ENCODE measurements at regions not wholly inside any gene's neighbourhood (a gene's known extent, or its start where the extent isn't known, plus 50 kb on each side); places are given as distances from the start of the nearest gene placed in this dataset.
A peak's percentile ranks its signal among the peaks of the same experiment; 100 is the strongest.

DNA sequence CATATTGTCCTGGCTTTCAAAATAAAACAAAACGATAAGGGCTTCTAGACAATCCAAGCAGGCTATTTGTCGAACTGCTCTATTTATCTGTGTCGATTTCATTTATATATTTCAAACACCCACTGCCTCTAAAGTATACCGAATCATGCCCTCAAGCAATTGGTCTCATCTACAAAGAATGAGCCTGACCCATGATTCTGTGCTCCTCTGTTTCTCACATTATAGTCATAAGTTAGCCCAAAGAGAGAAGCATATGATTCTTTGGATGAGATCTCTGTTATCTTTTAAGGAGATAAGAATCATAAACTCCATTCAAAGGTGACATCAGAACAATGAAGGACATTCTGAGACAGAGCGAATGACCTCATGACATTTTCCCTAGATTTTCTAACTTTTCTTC, 191.1 kb downstream of the MAP2K6 start:
- no peak for DNase-seq (ENCODE audit: extremely low read depth in 1 of 11, low read depth in 9 of 11, low spot score in 4 of 11)

DNA sequence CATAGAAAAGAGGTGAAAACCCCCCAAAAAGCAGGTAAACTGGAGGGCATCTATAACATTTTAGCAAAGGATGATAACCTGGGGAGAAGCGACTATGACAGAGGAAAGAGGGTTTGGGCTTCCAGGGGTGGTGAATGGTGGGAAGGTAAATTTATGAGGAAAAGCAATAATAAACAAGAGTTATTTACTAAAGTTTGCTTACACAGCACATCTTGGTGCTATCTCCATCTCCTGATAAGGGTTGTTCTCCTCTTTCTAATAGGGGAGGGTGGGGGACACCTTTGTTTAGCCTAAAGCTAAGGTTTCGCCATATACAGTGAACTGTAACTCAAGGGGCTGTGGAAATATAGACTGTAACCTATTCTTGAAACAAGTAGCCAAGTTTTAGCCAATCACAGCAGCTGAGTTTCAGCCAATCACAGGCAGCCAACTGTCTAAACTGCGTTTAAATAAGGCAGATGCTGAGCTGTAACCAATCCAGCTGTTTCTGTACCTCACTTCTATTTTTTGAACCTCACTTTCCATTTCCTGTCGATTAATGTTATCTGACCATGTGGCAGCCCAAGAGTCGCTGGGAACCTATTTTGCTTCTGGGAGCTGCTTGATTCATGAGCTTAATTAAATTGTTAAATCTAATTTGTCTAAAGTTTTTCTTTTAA, 191.8 kb downstream of the MAP2K6 start:
- DNase-seq (ENCODE audit: extremely low read depth in 1 of 11, low read depth in 9 of 11, low spot score in 4 of 11): no peak

DNA sequence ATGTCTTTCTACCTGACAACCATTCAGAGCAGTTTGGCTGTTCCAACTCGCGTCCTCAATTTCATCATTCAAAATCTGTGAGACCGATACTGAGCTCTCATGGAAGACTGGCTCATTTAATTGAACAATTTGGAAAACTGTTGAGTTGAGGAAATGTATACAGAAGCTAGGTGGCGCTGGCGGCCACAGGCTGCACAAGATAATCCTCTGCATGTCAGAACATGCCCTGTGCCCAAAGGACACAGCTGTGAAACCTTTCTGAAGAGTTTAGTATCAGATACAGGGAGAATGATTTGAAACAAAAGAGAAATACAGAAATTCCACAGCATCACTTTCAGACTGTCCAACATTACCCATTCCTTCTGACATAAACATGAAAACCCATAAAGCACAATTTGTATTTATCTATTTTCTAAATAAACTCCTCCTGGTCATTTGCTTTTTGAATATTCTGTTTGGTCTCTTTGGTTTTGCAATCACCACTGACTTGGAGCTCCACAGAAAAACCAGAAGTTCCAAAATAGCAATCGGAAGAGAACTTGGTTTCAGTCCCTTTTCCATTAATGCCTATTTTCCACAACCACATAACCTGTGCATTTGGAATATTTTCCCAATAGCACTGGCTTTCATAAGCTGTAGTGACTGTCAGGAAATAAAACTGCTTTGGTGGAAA, 192.8 kb downstream of the MAP2K6 start:
- DNase-seq (ENCODE audit: extremely low read depth in 1 of 11, low read depth in 9 of 11, low spot score in 4 of 11): peak in 10 of 11 donors; percentile 20 to 56 (median 36)

DNA sequence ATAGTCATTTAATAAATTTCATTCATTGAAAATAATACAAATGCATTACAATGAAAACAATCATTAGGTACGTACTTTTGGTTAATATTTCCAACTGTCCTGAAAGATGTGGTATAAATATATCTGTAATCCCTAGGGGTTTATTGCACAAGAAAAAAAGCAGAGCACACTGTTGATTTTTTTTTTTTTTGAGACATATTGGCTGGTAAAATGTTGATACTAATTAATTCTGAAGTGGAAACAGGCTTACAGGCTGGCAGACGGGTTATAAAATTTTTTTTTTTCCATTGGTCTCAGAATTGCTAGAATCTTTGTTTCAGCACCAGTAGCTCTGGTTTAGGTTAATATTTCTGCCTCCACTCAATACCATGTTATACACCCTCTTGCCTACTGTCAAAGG, 193.6 kb downstream of the MAP2K6 start:
- no peak for DNase-seq (ENCODE audit: extremely low read depth in 1 of 11, low read depth in 9 of 11, low spot score in 4 of 11)

DNA sequence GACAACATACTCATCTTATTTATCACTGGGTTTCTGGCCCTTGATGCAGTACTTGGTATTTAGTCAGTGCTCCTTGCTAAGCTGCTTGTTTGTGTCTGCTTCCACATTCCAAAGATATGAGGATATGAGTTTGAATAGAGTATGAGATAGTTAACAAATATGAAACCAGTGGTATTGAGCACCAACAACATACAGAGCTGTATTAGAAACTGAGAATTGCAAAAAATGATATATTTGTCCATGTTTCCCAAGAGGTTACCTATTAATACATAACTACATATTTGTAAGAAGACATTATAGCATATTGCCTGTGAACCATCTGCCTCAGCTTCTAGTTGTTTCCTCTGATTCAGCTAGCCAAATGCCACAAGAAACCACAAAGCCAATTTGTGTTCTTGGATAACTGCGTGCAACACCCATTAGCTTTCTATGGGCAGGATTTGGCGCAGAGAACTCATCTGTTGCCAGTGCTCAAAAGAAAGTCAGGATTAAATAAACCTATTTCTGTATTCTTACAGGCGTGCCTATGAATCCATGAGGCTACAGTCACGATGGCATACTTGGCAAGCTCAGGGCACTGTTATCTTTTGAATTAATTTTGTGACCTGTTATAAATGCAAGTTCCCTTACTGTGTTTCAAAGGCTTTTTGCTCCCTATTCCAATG, 194.4 kb downstream of the MAP2K6 start:
- no peak for DNase-seq (ENCODE audit: extremely low read depth in 1 of 11, low read depth in 9 of 11, low spot score in 4 of 11)

DNA sequence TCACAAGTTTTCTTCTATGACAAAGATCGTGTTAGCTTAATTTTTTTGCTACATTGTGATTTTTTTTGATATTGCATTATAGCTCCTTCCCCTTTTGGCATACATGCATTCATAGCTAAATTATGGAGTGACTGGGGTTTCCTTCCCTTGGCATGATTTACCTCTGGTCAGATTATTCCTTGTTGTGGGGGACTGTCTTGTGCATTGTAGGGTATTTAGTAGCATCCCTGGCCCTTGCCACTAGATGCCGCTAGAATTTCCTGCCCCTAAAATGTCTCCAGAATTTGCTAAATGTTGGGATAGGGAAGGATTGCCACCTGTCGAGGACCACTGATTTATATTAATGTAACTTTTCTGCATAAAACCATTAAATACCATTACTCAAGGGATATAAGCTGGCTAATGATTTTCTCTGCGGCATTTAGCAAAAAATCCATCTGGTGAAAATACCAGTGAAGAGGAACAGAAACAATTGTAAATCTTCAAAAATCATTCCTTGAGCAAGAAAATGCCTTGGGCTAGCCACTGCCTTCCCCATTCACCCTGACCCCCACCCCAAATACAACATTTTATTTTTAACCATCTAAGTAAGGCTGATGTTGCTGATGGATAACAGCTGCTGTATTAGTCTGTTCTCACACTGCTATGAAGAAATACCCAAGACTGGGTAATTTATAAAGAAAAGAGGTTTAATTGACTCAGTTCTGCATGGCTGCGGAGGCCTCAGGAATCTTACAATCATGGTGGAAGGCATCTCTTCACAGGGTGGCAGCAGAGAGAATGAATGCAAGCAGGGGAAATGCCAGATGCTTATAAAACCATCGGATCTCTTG, 195.2 kb downstream of the MAP2K6 start:
- DNase-seq (ENCODE audit: extremely low read depth in 1 of 11, low read depth in 9 of 11, low spot score in 4 of 11): no peak

DNA sequence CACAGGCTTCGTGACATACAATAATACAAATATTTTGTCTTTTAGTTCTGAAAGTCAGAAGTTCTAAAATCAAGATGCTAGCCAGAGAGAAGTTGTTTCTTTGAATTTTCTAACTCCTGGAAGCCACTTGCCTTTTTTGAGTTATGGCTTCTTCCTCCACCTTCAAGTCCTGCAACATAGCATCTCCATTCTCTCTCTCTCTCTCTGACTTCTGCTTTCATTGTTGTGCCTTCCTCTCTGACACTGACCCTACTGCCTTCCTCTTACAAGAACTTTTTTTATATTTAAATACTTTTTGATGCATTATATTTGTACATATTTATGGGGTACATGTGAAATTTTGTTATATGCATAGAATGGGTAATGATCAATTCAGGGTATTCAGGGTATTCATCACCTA, 205.9 kb downstream of the MAP2K6 start:
- no peak for DNase-seq (ENCODE audit: extremely low read depth in 1 of 11, low read depth in 9 of 11, low spot score in 4 of 11)

DNA sequence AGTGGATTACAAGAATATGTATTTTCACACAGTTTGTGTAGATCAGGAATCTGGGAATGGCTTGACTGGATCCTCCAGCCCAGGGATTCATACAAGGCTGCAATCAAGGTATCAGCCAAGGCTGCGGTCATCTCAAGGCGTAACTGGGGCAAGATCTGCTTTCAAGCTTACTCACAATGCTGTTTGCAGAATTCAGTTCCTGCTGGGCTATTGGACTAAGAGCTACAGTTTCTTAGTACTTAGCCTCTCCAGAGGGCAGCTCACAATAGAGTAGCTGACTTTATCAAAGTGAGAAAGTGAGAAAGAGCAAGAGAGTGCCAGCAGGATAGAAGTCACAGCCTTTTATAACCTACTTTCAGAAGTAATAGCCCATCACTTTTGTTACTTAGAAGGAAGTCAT, 211.0 kb downstream of the MAP2K6 start:
- no peak for DNase-seq (ENCODE audit: extremely low read depth in 1 of 11, low read depth in 9 of 11, low spot score in 4 of 11)

DNA sequence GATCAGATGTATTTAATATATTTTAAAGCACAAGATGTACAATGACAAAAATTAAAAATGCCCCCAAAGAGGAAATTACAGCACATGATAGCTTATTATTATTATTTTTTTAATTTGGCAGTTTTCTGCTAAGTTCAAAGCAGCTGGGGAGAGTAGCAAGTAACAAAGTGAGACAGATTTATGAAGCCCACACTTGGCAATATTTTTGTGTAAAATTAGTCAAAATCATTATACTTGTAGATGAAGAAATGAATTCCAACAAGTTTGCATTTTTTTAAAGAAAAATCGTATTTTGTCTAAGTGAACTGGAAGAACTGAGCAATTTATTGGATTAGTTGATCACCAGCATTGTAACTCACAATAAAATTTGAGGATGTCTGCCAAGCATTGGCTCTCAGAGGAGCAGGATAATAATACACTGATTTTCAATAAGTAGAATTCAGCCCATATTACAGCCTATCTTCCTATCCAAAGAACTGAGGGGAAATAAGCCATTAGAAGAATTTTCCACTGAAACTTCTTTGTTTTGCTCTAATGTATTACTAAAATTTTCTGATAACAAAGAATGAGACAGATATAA, 215.6 kb downstream of the MAP2K6 start:
- no peak for DNase-seq (ENCODE audit: extremely low read depth in 1 of 11, low read depth in 9 of 11, low spot score in 4 of 11)

DNA sequence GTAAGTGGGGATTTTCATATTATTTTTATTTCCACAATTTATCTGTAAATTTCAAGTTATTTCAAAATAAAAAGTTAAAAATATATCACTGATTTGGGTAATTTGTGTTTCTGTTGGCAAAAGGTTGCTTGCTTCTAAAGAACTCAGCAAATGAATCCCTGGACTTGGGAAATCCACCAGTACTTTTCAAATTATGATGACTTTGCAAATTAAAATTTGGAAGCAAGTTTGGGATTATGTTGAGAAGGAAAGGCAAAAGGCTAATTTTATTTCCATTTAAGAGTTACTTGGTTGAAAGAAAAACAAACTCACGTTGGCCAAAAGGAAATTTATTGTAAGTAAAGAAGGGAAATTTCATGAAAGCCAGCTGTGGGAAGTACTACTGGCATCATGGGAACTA, 220.3 kb downstream of the MAP2K6 start:
- no peak for DNase-seq (ENCODE audit: extremely low read depth in 1 of 11, low read depth in 9 of 11, low spot score in 4 of 11)

DNA sequence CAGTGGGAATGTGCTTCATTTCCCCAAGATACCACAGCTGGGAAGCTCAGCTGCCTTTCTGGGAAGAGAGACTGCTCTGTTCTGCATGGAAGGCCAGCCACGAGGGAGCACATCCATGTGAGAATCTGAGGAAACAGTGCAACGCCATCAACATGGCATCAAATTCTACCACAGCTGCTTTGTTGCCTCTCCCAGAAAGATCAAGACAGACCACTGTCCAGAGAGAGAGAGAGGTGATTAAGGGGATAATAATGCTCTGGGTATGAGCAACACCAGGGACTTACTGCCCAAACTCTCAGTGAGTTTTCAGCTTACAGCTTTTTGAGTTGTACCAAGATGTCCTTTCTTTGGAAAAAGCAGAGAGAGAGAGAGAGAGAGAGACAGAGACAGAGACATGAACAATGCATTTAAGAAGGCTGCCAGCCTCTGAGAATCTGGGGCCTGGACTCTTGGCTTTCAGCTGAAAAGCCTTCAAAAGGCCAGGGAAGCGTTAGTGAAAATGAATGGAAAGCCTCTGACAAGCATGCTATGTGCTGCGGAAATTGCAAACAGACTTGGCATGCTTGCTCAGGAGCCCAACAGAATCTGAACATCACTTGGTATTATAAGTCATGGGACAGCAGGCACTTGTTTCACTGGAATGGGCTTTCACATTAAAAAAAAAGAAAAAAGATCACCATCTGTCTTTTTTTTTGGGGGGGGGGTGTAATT, 223.1 kb downstream of the MAP2K6 start:
- DNase-seq (ENCODE audit: extremely low read depth in 1 of 11, low read depth in 9 of 11, low spot score in 4 of 11): no peak

DNA sequence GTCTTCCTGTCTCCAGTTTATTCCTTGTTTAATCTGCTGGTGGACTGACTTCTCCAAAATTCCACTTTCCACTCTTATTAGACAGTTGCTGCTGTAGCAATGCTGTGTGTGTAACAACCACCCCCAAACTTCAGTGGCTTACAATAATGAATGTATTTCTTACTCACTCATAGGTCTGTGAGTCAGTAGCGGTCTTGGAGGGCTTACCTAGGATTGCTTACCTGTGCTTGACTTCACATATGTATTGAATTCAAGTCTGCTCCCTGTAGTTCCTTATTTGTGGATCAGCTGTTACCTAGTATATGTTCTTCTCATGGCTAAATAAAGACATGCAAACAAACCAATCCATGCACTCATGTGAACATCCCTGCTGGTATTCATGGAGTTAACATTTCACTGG, 224.6 kb downstream of the MAP2K6 start:
- DNase-seq (ENCODE audit: extremely low read depth in 1 of 11, low read depth in 9 of 11, low spot score in 4 of 11): no peak

DNA sequence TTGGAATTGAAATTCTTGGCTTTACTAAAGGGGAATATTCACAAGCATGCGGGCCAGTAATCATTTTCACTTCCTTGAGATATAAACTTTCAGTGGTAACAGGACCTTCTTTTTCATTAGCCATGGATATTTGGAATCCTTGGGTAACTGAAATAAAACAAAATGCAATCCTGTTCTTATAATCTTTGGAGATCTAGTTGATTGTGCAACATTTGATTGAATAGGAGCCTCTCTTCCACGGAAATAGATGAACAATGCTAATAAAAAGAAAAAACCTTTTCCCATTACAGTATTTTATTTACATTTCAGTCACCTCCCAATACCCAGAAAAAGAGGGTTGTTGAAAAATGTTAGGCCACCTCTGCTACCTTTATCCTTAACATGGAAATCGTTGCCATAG, 225.6 kb downstream of the MAP2K6 start:
- no peak for DNase-seq (ENCODE audit: extremely low read depth in 1 of 11, low read depth in 9 of 11, low spot score in 4 of 11)

DNA sequence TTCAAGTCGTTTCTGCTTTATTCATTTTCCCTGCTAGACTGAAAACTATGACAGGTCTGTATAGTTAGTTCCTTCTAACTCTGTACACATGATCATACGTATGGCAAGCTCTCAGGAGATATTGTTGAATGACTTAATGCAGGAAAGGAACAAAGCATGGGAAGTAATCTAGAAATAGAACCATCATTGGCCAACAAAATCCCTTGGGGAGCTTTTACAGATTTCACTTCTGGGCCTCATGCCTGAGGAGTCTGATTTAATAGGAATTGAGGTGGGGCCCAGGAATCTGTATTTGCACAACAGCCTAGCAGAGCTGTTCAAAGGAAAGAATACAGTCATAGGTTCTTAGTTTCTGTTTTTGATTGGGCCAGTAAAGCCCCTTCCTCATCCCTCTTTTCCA, 229.2 kb downstream of the MAP2K6 start:
- no peak for DNase-seq (ENCODE audit: extremely low read depth in 1 of 11, low read depth in 9 of 11, low spot score in 4 of 11)

DNA sequence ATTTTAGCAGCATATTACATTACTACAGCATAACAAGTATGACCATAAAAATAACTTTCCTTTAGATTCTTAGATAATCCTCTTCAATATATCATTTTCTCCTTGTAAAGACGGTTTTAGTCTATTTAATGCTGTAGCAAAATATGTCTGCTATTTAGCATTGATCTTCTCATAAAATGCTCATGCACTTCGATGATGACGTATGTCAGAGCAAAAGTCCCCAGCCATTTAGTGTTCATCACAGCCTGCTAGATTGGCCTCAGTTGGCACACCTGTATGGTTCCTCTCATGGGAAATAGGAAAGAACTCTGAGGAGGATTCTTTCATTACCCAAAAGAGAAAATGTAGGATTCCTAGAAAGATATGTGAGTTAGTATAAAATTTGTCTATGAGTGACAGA, 232.2 kb downstream of the MAP2K6 start:
- no peak for DNase-seq (ENCODE audit: extremely low read depth in 1 of 11, low read depth in 9 of 11, low spot score in 4 of 11)

DNA sequence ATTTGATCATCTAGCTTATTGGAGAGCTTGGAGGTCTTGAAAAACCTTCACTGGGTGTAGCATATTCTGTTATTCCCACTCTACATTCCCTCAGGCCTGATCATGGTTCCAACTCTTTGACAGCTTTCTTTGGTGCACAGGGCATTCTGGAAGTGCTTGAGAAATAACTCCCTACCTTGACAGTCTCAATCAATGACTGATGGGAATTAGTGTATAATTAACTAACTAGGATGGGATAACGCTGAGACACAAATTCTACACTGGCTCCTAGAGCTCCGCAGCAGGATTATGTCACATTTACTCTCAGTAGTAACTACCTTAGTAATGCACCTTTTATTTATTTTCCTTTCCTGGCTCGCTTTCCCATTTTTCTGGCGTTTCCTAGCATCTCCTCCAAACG, 236.4 kb downstream of the MAP2K6 start:
- DNase-seq (ENCODE audit: extremely low read depth in 1 of 11, low read depth in 9 of 11, low spot score in 4 of 11): peak in 1 of 11 donors; percentile 14

DNA sequence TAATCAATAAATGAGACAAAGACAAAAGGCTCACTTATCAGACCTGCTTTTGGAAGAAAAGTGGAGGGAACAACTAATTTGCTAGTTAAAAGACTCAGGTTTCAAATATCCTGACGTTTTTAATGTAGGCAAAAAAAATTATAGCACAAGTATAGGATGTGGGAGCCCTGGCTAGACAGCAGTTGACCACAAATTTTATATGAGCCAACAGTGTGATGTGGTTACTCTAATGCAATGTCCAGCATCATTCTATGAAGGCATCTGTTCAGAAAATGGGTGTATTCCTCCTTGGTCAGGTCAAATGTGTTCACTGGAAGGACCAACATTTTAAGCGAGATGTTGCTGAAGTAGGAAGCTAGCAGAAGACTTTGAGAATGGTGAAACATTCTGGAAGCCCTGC, 237.4 kb downstream of the MAP2K6 start:
- no peak for DNase-seq (ENCODE audit: extremely low read depth in 1 of 11, low read depth in 9 of 11, low spot score in 4 of 11)

DNA sequence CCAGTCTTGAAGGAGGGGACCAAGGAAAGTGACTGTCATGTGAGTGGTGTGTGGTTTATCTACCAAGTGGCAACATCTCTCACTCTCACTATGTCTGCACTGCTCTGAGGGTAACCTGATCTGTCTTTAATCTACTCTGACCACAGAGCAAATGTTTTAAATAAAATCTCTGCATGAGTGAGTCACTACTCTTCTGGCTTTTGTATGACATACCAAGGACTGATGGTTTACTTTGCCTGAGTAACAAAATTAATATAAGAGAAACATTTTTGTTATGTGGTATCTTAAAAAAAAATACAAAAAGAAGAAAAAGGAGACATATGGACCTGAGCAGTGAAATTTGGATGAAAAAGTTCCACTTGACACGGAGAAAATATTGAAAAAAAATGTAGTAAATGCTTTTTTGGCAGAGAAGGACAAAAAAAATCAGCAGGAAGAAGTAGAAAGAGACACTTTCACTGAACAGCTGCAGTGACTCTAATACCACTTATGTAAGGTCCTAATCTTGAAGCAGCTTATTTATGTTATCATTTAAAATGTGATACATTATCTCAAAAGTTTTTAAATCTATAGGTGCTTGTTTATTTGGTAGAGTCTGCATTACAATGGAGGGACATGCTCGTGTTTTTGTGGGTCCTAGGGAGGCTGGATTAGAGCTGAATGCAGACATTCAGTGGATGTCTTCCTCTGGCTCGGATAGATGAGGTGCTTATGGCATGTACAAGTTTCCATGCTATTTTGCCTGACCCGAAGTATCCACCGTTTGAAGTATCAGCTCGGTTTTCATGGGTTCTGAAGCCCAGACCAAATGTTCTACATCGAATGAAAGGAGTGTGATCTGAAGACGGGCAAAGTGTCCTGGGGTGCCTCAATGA, 240.7 kb downstream of the MAP2K6 start:
- DNase-seq (ENCODE audit: extremely low read depth in 1 of 11, low read depth in 9 of 11, low spot score in 4 of 11): no peak
